ENCODE measurements at regions not wholly inside any gene's neighbourhood (a gene's known extent, or its start where the extent isn't known, plus 50 kb on each side); places are given as distances from the start of the nearest gene placed in this dataset.
"Not testable (repeated sequence)": the region's sequence is repeated elsewhere in the genome, so short reads cannot be mapped to it uniquely, and the experiment has no call there.

GRCh38 chr16:29578898-29579297 lies 72.7 kb upstream of the NPIPB12 start:
- H3K27me3 ChIP-seq (ENCODE audit: insufficient read depth, low read depth, severe bottlenecking); H3K27ac ChIP-seq; H3K9me3 ChIP-seq (ENCODE audit: severe bottlenecking); DNase-seq; H3K4me3 ChIP-seq (ENCODE audit: low read depth, low read length); H3K36me3 ChIP-seq: not testable (repeated sequence)

- not testable (repeated sequence) for H3K27ac ChIP-seq; DNase-seq; H3K9me3 ChIP-seq (ENCODE audit: severe bottlenecking); H3K36me3 ChIP-seq; H3K27me3 ChIP-seq (ENCODE audit: insufficient read depth, low read depth, severe bottlenecking); H3K4me3 ChIP-seq (ENCODE audit: low read depth, low read length)
These were observed 75.6 kb upstream of the NPIPB12 start for GRCh38 chr16:29581764-29582163.

- DNase-seq; H3K27me3 ChIP-seq (ENCODE audit: insufficient read depth, low read depth, severe bottlenecking); H3K9me3 ChIP-seq (ENCODE audit: severe bottlenecking); H3K27ac ChIP-seq; H3K4me3 ChIP-seq (ENCODE audit: low read depth, low read length); H3K36me3 ChIP-seq: not testable (repeated sequence)
These were observed 71.1 kb upstream of the SPN start for GRCh38 chr16:29591919-29592318.

GRCh38 chr16:29594269-29594925 lies 68.7 kb upstream of the SPN start:
- not testable (repeated sequence) for H3K36me3 ChIP-seq; H3K27me3 ChIP-seq (ENCODE audit: insufficient read depth, low read depth, severe bottlenecking); H3K9me3 ChIP-seq (ENCODE audit: severe bottlenecking)
- peak overlapping the region; percentile 73 for H3K27ac ChIP-seq
- DNase-seq, result peak; percentile 31
- peak overlapping the region; percentile 69 for H3K4me3 ChIP-seq (ENCODE audit: low read depth, low read length)

GRCh38 chr16:29594926-29595838 lies 67.9 kb upstream of the SPN start:
- not testable (repeated sequence) for H3K27me3 ChIP-seq (ENCODE audit: insufficient read depth, low read depth, severe bottlenecking); H3K9me3 ChIP-seq (ENCODE audit: severe bottlenecking); H3K36me3 ChIP-seq
- Histone ChIP-seq H3K27ac (peak overlapping the region; percentile 73), H3K4me3 (ENCODE audit: low read depth, low read length) (peak overlapping the region; percentile 69)
- DNase-seq, result peak; percentile 90

- H3K27ac ChIP-seq; H3K9me3 ChIP-seq (ENCODE audit: severe bottlenecking); H3K27me3 ChIP-seq (ENCODE audit: insufficient read depth, low read depth, severe bottlenecking); DNase-seq; H3K4me3 ChIP-seq (ENCODE audit: low read depth, low read length); H3K36me3 ChIP-seq: not testable (repeated sequence)
These were observed 66.0 kb upstream of the SPN start for GRCh38 chr16:29597030-29597429.

GRCh38 chr16:29600111-29601000 lies 62.7 kb upstream of the SPN start:
- not testable (repeated sequence) for H3K27ac ChIP-seq; H3K4me3 ChIP-seq (ENCODE audit: low read depth, low read length); H3K36me3 ChIP-seq; H3K9me3 ChIP-seq (ENCODE audit: severe bottlenecking); H3K27me3 ChIP-seq (ENCODE audit: insufficient read depth, low read depth, severe bottlenecking); DNase-seq

GRCh38 chr16:29602247-29602625 lies 60.8 kb upstream of the SPN start:
- not testable (repeated sequence) for H3K36me3 ChIP-seq; H3K27me3 ChIP-seq (ENCODE audit: insufficient read depth, low read depth, severe bottlenecking); DNase-seq; H3K27ac ChIP-seq; H3K4me3 ChIP-seq (ENCODE audit: low read depth, low read length); H3K9me3 ChIP-seq (ENCODE audit: severe bottlenecking)

- H3K27me3 ChIP-seq (ENCODE audit: insufficient read depth, low read depth, severe bottlenecking); H3K36me3 ChIP-seq; DNase-seq; H3K27ac ChIP-seq; H3K9me3 ChIP-seq (ENCODE audit: severe bottlenecking); H3K4me3 ChIP-seq (ENCODE audit: low read depth, low read length): not testable (repeated sequence)
These were observed 60.4 kb upstream of the SPN start for GRCh38 chr16:29602683-29603088.

GRCh38 chr16:29604631-29605549 lies 58.2 kb upstream of the SPN start:
- H3K27ac ChIP-seq, result peak overlapping the region; percentile 61
- H3K27me3 ChIP-seq (ENCODE audit: insufficient read depth, low read depth, severe bottlenecking); H3K4me3 ChIP-seq (ENCODE audit: low read depth, low read length); H3K9me3 ChIP-seq (ENCODE audit: severe bottlenecking); H3K36me3 ChIP-seq: not testable (repeated sequence)
- DNase-seq, result peak; percentile 71

- H3K4me3 ChIP-seq (ENCODE audit: low read depth, low read length); H3K27me3 ChIP-seq (ENCODE audit: insufficient read depth, low read depth, severe bottlenecking); H3K36me3 ChIP-seq; H3K9me3 ChIP-seq (ENCODE audit: severe bottlenecking): not testable (repeated sequence)
- peak; percentile 86 for DNase-seq
- peak overlapping the region; percentile 61 for H3K27ac ChIP-seq
These were observed 57.3 kb upstream of the SPN start for GRCh38 chr16:29605593-29606205.

- peak overlapping the region; percentile 58 for H3K27ac ChIP-seq
- H3K9me3 ChIP-seq (ENCODE audit: severe bottlenecking); H3K36me3 ChIP-seq; H3K4me3 ChIP-seq (ENCODE audit: low read depth, low read length); DNase-seq; H3K27me3 ChIP-seq (ENCODE audit: insufficient read depth, low read depth, severe bottlenecking): not testable (repeated sequence)
These were observed 56.2 kb upstream of the SPN start for GRCh38 chr16:29606669-29607427.

Data from WERI-Rb-1 (cell line).